HUDEP-2 (cell line): ENCODE measurements at regions not wholly inside any gene's neighbourhood (a gene's known extent, or its start where the extent isn't known, plus 50 kb on each side); places are given as distances from the start of the nearest gene placed in this dataset.

Experiments used
- DNase-seq, 76 experiments: peaks; one replicate each; lab custom pipeline; 2025; ENCODE audit not compliant: unreplicated experiment in 76 of 76; lab: John Stamatoyannopoulos, UW

DNA sequence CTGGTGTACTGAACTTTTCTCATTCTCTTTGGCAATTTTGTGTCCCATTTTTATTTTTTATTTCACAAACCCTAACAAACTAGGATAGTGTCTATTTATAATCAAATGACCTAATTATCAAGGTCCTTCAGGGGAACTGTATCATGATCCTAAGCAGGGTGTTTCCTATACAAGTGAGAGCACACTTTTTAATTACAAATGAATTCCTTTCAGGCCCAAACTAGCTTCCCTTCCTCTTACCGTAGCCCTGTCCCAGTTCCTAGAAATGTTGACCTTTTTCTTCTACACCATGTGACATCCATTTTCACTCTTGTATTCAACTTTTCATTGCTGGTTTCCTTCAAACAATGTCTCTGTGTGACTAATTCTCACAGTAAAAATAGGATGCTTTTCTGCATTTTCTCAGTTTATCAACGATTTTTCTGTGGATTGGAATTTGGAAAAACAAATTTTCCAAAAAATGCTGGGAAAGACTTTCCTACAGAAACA lies 411.4 kb downstream of the CCDC91 start:
- no peak for DNase-seq

DNA sequence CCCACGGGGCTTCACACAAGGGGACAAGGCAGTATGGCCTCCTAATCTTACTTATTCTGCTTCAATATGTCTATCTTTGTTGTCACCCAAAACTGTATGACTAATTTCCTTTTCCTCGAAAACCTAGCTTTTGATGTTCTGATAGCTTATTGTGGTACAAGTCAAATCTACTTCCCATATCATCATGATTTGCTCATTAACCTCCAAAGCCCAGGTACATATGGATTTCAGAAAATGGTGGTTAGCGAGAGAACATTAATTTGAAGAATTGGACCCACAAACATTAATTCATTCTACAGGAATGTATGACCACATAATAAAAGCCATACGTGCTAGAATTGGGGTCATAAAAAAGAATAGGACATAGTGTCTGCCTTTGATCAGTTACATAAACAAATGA lies 412.5 kb downstream of the CCDC91 start:
- DNase-seq: no peak

DNA sequence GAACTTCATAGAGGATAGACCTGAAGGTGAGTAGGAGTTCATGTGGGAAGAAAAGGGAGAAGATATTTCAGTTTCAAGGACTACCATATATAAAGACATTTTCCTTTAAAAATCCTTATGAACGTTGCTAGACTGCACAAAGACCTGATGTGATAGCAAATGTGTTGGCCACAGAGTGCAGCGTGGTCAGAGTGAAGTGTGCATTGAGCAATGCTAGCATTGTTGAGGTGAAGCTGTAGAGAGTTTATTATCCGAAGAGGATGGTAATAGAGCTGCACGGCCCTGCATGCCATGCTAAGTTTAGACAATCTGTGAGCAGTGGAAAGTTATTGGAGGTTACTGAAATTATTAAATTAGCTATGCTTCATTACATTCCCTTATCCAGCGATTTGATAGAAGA lies 413.0 kb downstream of the CCDC91 start:
- DNase-seq: no peak

DNA sequence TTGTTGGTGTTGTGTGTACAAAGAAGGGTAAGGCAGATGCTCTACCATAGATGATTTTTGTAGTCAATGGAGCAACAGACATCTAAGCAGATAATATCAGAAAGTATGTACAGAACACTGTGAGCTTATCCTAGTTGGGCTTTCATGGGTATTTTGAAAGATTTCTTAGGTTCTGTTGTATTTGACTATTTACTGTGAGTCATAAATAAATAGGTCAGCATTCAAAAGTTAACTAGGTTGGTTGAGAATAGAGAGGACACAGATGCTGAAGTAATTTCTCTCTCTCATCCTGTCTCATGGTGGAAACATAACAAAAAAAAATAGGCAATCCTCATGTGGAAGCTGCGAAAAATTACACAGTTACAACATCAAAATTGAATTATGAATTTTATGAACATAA lies 413.5 kb downstream of the CCDC91 start:
- DNase-seq: no peak

DNA sequence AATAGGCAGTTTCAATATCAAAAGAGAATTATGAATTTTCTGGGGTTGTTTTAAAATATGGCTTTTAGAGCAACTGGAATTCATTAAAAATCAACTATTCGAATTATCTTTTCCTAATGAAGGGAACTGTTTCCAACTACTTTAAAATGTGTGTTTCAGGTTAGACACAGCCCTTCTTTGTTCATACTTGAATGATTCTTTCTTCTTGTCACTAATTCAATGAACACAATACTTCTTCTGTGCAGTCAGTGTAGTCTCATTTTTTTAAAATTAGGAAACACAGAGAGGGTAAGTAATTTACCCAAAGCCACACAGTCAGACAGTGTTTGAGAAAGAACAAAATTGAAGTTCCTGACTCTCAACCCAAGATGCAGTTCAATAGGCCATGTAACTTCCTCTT lies 414.0 kb downstream of the CCDC91 start:
- no peak for DNase-seq

DNA sequence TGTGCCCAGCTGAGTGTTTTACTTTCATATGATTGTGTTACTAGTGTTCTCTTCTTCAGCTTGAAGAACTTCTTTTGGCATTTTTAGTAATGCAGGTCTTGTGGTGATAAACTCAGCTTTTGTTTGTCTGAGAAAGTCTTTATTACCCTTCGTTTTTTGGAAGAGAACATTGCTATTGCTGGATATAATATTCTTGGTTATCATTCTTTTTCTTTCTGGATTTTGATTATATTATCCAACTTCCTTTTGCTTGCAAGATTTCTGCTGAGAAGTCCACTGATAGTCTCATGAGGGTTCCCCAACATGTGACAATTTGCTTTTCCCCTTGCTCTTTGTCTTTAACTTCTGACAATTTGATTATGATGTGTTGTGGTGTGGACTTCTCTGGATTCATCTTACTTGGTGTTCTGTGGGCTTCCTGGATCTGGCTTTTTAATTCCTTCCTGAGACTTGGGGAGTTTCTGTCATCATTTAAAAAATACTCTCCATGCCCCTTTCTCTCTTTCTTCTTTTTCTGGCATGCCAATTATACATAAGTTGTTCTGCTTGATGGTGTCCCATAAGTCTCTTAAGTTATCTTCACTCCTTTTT lies 416.8 kb downstream of the CCDC91 start:
- no peak for DNase-seq

DNA sequence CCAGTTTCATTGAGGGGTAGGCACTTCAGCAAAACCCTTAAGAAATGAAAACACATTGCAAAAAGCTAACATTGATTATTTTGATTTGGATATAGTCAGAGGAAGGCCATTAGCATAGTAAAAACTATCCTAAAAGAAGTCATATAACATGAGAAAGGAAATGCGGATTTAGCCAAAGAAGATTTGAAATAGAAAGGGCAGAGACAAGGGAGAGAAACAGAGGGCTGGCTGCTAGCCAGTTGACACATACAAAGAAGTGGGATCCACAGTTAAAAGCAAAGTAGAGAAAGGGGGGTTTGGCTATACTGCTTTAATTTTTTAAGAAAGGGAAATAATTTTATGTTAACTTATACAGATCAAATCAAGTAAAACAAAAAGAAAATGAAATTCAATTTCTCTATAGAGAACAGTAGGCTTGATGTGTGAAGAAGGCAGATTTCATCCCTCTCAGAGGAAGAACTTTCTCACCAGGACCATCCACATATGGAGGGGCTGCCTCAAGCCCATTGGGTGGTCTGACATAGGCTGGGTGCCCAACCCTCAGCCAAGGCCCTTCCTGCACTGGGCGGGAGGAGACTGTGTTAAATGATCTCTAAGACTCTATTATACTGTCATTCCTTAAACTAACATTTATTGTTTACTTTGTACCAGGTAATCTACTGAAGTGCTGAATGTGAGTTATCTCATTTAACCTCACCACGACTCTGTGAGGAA lies 420.3 kb downstream of the CCDC91 start:
- DNase-seq: no peak

DNA sequence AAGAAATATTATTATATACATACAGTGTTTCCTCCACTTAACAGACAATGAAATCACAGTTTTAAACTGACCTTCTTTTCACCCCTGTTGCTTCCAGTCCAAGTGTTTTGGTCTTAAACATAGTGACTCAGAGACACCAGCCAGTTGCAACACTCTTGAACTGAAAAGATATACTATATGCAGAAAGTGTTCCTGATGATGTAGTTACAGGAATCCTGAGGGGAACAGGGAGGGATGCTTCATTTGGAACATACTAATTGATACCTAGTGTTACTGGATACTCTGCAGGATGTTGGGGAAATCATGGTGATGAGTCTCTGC lies 420.8 kb downstream of the CCDC91 start:
- DNase-seq: no peak

DNA sequence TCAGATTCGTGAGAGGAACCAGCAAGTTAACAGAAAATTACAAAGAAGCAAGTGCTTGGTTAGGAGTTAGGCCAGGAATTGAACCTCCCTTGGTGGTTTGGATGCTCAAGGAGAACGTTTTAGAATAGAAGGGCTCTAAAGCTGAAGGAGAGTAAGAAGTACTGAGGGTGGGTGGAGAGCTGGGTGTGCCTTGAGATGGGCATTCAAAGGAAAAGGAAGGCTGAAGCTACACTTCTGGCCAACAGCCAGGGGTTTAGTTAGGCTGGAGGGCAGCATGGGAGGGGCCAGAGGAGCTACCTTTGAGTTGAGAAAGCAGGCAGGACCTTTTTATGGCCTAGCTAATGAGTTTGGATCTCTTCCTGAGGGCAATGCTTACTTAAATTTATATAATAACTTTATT lies 421.2 kb downstream of the CCDC91 start:
- DNase-seq: peak in 8 of 76 experiments; percentile 2 to 20 (median 4)

DNA sequence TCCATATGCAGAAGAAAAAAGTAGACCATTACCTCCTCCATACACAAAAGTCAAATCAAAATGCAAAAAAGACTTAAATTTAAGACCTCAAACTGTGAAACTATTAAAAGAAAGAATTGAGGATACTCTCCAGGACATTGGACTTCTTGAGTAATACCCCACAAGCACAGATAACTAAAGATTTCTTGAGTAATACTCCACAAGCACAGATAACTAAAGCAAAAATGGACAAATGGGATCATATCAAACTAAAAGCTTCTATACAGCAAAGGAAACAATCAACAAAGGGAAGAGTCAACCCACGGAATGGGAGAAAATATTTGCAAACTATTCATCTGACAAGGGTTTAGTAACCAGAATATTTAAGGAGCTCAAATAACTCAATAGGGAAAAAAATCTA lies 427.9 kb downstream of the CCDC91 start:
- DNase-seq: no peak

DNA sequence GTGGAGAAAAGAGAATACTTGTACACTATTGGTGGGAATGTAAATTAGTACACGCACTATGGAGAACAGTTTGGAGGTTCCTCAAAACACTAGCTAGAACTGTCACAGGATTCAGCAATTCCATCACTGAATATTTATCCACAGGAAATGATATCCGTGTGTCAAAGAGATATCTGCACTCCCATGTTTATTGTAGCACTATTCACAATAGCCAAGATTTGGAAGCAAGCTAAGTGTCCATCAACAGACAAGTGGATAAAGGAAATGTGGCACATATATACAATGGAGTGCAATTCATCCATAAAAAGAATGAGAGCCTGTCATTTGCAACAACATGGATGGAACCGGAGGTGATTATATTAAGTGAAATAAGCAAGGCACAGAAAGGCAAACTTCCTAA lies 428.5 kb downstream of the CCDC91 start:
- no peak for DNase-seq

DNA sequence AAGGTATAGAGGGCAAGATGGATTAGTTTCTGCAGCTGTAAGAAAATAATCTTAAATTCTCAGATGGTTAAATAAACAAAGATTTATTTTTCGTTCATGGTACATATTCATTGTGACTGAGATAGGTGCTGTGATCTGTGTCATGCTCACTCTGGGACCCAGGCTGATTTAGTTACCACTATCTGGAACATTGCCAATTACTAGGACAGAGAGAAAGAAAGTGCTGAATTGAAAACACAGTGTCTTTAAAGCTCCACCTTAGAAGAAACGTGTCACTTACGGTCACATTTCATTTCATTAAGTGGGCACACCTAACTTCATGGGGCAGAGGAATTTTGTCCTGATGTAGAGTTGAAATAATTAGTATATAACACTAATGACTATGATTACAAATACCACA lies 430.0 kb downstream of the CCDC91 start:
- DNase-seq: no peak

DNA sequence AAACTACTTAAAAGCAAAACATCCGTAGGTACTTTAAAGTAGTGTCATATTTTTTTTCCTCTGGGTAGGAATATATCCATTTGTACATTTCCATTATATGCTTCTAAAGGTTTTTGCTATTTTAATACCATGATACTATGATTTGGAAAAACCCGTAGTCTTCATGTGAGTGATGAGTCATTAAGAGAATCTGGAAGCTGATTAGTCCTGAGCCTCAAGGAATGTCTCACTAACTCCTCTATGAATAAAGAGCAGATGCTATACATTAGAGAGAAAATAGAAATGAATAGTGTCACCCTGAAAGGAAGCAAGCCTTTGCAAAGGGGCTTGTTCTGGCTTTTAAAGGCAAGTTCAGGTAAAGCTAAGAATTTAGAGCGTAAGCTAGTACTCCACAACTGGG lies 432.1 kb downstream of the CCDC91 start:
- DNase-seq: no peak

DNA sequence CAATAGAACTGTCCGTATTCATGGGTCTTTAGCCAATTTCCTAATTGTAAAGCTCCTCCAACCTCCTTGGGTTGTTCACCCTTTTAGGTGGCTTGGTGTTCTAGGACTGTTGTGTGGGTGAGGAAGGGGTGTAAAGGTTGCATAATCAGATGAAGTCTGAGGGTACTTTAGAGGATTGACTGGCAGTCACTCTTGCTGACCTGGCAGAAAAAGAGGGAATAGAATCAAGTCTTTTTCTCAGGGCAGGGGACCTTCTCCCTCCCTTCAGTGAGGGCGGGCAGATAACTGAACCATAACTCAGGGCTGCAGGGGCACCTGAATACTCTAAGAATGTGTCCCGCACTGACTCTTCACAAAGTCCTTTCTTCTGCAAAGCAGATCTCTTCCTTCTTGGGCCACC lies 436.2 kb downstream of the CCDC91 start:
- no peak for DNase-seq

DNA sequence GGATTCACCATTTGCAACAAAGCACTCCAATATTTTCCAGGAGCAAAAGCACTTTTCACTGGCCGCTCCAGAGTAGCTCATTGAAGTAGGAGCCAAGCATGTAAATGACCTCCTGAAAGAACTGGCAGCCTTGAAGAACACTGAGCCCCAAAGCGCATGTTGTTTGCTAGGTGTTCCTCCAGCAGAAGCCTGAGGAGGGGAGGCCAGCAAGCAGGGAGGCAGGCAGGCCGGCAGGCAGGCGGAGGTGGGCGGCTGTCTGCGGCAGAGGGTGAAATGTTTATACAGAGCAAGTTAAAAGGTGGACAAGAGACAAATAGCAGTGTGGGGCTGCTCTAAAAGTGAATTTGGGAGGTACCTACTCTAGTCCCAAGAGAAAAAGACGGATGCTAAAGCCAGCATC lies 439.4 kb downstream of the CCDC91 start:
- no peak for DNase-seq

DNA sequence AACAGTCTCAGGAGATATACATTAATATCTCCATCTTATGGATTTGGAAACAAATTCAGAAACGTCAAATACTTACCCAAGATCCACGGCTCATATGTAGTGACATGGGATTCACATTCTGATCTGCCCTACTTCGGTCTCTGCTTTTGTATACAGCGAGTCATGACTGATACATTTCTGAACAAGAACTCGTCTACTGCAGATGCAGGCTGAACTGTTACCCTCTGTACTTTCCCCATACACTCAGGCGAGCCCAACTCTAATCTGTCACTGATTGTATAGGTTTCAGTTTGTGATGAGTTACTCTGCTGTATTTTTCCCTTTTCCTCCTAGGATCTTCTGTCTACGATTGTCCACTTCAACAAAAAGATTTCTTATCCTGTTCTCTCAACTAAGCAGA lies 441.6 kb downstream of the CCDC91 start:
- DNase-seq: no peak

DNA sequence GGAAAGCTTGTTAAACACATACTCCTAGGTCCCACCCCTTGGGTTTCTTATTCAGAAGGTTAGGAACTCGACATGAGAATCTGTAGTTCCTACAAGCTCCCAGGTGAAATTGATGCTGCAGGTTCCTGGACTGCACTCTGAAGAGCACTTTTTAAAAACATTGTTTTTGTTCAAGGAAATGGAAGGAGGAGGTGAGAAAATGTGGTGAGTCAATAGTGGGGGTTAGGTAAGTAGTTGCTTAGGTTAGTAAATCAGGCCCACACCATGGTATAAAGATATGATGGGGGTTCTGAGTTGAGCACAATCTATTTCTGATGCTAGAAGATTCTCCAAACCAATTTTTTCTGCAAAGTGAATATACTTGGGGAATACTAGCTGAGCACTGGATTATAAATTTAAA lies 450.3 kb downstream of the CCDC91 start:
- DNase-seq: no peak

DNA sequence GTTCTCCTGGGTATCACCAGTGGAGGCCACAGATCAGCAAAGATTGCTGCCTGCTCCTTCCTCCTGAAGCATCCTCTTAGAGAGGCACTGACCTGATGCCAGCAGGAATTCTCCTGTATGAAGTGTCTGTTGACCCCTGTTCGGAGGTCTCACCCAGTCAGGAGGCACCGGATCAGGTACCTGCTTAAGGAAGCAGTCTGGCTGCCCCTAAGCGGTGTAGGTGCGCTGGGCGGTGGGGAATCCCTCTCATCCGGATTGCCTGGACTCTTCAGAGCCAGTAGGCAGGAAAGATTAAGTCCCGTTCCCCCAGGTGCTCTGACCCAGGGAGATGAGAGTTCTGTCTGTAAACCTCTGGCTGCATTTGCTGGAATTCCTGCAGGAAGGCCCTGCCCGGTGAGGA lies 455.2 kb downstream of the CCDC91 start:
- DNase-seq: no peak

DNA sequence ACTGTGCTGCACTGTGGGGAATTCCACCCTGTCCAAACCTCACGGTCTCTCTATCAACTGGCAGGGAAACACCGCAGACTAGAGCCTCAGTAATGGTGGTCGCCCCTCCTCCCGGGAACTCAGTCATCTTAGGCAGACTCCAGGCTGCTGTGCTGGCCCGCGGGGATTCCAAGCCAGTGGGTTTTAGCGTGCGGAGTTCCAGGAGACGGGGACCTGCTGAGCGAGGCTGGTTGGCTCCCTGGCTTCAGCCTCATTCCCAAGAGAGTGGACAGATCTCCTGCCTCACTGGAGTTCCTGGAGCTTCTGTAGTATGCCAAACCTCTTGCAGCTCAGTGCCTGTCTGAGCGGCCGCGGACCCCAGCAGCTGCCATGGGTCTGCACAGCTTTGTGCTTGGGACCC lies 455.6 kb downstream of the CCDC91 start:
- DNase-seq: no peak

DNA sequence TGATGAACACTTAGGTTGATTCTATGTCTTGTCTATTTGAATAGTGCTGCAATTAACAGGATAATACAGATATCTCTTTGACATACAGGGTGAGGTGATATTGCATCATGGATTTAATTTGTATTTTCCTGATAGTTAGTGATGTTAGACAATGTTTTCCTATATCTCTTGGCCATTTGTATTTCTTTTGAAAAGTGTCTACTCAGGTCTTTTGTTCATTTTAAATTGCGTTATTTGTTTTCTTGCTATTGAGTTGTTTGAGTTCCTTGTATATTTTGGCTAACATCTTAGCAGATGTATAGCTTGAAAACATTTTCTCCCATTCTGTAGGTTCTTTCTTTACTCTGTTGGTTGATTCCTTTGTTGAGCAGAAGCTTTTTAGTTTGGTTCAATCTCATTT lies 460.6 kb downstream of the CCDC91 start:
- no peak for DNase-seq

DNA sequence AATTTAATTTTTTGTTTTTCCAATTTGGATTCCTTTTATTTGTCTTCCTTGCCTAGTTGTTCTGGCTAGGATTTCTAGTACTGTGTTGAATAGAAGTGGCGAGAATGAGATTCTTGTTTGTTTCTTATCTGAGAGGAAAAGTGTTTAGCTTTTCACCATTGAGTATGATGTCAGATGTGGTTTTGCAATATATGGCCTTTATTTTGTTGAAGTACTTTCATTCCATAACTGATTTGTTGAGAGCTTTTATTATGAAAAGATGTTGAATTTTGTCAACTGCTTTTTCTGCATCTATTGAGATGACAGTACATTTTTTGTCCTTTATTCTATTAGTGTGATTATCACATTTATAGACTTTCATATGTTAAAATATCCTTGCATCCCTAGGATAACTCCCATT lies 462.0 kb downstream of the CCDC91 start:
- no peak for DNase-seq

DNA sequence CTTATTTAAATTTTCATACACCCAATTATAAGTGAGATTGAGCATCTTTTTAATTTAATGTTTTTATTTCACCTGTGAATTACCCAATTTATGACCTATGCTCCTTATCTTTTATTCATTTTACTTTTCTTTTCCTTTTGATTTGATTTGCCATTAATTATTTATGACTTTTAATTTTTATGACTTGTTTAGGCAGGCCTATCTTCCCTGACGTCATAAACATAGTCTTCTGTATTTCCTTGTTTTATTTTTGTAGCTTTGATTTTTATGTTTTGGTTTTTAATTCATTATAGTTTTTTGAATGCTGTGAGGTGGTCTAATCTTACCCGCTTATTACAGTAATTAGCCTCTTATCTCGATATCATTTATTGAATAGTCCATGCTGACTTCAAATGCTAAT lies 467.1 kb upstream of the FAR2 start:
- DNase-seq: no peak

DNA sequence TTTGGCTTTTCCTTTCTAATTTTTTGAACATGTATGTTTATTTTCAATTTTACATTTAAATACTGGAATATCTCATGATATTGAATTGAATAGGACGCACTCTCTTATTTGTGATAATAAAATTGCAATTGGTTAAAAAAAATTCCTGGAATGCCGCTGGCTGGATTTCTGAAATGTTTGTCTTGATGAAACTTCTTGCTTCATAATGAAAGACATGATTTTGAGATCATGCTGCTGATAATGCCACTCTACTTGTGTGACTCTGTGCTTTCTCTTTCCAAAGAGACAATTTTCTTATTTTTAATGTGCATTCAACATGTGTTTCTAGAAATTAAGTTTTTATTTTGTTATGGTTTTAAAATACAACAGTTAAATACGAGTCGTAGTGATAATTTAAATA lies 465.7 kb upstream of the FAR2 start:
- DNase-seq: no peak
